ENCODE measurements at regions not wholly inside any gene's neighbourhood (a gene's known extent, or its start where the extent isn't known, plus 50 kb on each side); places are given as distances from the start of the nearest gene placed in this dataset.

DNA sequence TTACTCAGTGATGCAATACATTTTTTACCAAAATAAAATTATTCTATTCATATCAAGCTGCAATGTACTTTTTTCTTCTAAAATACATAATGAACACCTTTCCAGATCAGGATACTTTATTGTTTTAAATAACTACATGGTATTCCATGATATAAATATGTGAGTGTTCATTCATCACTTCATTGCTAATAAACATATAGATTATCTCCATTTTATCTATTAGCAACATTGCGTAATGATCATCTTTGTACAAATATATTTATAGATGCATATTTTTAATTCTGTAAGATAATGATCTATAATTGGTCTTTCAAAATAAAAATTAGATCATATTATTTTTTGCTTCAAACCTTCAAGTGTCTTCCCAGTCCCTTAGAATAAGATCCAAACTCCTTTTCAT, 156.1 kb upstream of the HHIP start:
- Histone ChIP-seq H3K4me3 (ENCODE audit: low read depth in 1 of 3, low read length in 3 of 3) (no peak overlapping the region), H3K27ac (ENCODE audit: low read depth in 1 of 2, low read length in 2 of 2) (no peak overlapping the region), H3K9me3 (ENCODE audit: control insufficient read depth in 4 of 4, low read length in 3 of 4) (no peaks in the 10 kb centered on the region), H3K27me3 (ENCODE audit: control insufficient read depth in 4 of 4, insufficient read depth in 4 of 4, low read length in 3 of 4) (no peaks in the 10 kb centered on the region), H3K4me1 (ENCODE audit: control insufficient read depth in 4 of 4, insufficient read depth in 4 of 4, low read length in 3 of 4) (no peaks in the 10 kb centered on the region), H3K9ac (ENCODE audit: low read depth in 1 of 2, low read length in 2 of 2) (no peak overlapping the region), H3K36me3 (ENCODE audit: control insufficient read depth in 4 of 4, insufficient read depth in 3 of 4, low read depth in 1 of 4, low read length in 3 of 4) (no peaks in the 10 kb centered on the region)
- DNase-seq (ENCODE audit: low spot score): no peak
- TF ChIP-seq YY1 (IDR thresholded peaks at IDR 0.05) (no peak), TAF1 (conservative IDR thresholded peaks at IDR 0.05) (no peak), SP1 (IDR thresholded peaks at IDR 0.05) (no peak), FOXA1 (IDR thresholded peaks at IDR 0.05) (no peak), RXRA (IDR thresholded peaks at IDR 0.05) (no peak), NR2F2 (IDR thresholded peaks at IDR 0.05) (no peak), HNF4A (conservative IDR thresholded peaks at IDR 0.05) (no peak), HNF4G (IDR thresholded peaks at IDR 0.05) (no peak), RAD21 (IDR thresholded peaks at IDR 0.05) (no peak), JUND (IDR thresholded peaks at IDR 0.05) (no peak), EGR1 (IDR thresholded peaks at IDR 0.05; ENCODE audit: low read depth in 2 of 2) (no peak), FOXA2 (IDR thresholded peaks at IDR 0.05) (no peak)
- TF ChIP-seq, protein P1, sequence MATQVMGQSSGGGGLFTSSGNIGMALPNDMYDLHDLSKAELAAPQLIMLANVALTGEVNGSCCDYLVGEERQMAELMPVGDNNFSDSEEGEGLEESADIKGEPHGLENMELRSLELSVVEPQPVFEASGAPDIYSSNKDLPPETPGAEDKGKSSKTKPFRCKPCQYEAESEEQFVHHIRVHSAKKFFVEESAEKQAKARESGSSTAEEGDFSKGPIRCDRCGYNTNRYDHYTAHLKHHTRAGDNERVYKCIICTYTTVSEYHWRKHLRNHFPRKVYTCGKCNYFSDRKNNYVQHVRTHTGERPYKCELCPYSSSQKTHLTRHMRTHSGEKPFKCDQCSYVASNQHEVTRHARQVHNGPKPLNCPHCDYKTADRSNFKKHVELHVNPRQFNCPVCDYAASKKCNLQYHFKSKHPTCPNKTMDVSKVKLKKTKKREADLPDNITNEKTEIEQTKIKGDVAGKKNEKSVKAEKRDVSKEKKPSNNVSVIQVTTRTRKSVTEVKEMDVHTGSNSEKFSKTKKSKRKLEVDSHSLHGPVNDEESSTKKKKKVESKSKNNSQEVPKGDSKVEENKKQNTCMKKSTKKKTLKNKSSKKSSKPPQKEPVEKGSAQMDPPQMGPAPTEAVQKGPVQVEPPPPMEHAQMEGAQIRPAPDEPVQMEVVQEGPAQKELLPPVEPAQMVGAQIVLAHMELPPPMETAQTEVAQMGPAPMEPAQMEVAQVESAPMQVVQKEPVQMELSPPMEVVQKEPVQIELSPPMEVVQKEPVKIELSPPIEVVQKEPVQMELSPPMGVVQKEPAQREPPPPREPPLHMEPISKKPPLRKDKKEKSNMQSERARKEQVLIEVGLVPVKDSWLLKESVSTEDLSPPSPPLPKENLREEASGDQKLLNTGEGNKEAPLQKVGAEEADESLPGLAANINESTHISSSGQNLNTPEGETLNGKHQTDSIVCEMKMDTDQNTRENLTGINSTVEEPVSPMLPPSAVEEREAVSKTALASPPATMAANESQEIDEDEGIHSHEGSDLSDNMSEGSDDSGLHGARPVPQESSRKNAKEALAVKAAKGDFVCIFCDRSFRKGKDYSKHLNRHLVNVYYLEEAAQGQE (IDR thresholded peaks at IDR 0.05): no peak
- TF ChIP-seq, protein P2, sequence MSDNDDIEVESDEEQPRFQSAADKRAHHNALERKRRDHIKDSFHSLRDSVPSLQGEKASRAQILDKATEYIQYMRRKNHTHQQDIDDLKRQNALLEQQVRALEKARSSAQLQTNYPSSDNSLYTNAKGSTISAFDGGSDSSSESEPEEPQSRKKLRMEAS (IDR thresholded peaks at IDR 0.05): no peak
- TF ChIP-seq, protein P3, sequence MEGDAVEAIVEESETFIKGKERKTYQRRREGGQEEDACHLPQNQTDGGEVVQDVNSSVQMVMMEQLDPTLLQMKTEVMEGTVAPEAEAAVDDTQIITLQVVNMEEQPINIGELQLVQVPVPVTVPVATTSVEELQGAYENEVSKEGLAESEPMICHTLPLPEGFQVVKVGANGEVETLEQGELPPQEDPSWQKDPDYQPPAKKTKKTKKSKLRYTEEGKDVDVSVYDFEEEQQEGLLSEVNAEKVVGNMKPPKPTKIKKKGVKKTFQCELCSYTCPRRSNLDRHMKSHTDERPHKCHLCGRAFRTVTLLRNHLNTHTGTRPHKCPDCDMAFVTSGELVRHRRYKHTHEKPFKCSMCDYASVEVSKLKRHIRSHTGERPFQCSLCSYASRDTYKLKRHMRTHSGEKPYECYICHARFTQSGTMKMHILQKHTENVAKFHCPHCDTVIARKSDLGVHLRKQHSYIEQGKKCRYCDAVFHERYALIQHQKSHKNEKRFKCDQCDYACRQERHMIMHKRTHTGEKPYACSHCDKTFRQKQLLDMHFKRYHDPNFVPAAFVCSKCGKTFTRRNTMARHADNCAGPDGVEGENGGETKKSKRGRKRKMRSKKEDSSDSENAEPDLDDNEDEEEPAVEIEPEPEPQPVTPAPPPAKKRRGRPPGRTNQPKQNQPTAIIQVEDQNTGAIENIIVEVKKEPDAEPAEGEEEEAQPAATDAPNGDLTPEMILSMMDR (IDR thresholded peaks at IDR 0.05; ENCODE audit: low read depth, low read length, missing input control): no peak
- TF ChIP-seq, protein P4, sequence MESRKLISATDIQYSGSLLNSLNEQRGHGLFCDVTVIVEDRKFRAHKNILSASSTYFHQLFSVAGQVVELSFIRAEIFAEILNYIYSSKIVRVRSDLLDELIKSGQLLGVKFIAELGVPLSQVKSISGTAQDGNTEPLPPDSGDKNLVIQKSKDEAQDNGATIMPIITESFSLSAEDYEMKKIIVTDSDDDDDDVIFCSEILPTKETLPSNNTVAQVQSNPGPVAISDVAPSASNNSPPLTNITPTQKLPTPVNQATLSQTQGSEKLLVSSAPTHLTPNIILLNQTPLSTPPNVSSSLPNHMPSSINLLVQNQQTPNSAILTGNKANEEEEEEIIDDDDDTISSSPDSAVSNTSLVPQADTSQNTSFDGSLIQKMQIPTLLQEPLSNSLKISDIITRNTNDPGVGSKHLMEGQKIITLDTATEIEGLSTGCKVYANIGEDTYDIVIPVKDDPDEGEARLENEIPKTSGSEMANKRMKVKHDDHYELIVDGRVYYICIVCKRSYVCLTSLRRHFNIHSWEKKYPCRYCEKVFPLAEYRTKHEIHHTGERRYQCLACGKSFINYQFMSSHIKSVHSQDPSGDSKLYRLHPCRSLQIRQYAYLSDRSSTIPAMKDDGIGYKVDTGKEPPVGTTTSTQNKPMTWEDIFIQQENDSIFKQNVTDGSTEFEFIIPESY (IDR thresholded peaks at IDR 0.05): no peak
- 92% methylated on average over 1 of the region's 1 CpG for whole genome bisulfite sequencing

DNA sequence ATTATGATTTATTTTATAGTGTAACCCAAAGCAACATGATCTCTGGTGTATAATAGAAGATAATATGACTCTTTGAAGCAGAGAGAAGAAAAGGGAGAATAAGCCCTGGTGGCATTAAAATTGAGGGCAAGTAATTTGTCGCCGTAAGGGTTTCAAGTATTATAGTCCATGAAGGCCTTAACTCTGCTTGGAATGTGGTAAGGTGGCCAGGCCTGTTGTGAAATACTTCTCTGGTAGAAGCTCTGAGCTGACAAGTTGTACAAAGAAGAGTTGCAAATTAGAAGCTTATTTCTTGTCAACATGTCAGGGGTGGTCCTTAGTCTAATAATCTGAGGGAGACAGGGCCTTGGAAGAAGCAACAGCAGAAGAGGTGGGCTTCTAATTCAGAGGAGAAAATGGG, 151.7 kb upstream of the HHIP start:
- Histone ChIP-seq H3K27me3 (ENCODE audit: control insufficient read depth in 4 of 4, insufficient read depth in 4 of 4, low read length in 3 of 4) (no peaks in the 10 kb centered on the region), H3K9ac (ENCODE audit: low read depth in 1 of 2, low read length in 2 of 2) (no peak overlapping the region), H3K36me3 (ENCODE audit: control insufficient read depth in 4 of 4, insufficient read depth in 3 of 4, low read depth in 1 of 4, low read length in 3 of 4) (no peaks in the 10 kb centered on the region), H3K9me3 (ENCODE audit: control insufficient read depth in 4 of 4, low read length in 3 of 4) (no peaks in the 10 kb centered on the region), H3K4me3 (ENCODE audit: low read depth in 1 of 3, low read length in 3 of 3) (no peak overlapping the region), H3K4me1 (ENCODE audit: control insufficient read depth in 4 of 4, insufficient read depth in 4 of 4, low read length in 3 of 4) (no peaks in the 10 kb centered on the region), H3K27ac (ENCODE audit: low read depth in 1 of 2, low read length in 2 of 2) (no peak overlapping the region)
- DNase-seq (ENCODE audit: low spot score): no peak
- WGBS: 93% methylated on average over 2 of the region's 2 CpGs
- TF ChIP-seq, protein P4 (IDR thresholded peaks at IDR 0.05): no peak
- no peak for TF ChIP-seq SP1 (IDR thresholded peaks at IDR 0.05)
- no peak for TF ChIP-seq JUND (IDR thresholded peaks at IDR 0.05)
- TF ChIP-seq EGR1 (IDR thresholded peaks at IDR 0.05; ENCODE audit: low read depth in 2 of 2): no peak
- no peak for TF ChIP-seq HNF4G (IDR thresholded peaks at IDR 0.05)

All from liver (tissue), 8 donors.